ENCODE measurements at regions not wholly inside any gene's neighbourhood (a gene's known extent, or its start where the extent isn't known, plus 50 kb on each side); places are given as distances from the start of the nearest gene placed in this dataset.

DNA sequence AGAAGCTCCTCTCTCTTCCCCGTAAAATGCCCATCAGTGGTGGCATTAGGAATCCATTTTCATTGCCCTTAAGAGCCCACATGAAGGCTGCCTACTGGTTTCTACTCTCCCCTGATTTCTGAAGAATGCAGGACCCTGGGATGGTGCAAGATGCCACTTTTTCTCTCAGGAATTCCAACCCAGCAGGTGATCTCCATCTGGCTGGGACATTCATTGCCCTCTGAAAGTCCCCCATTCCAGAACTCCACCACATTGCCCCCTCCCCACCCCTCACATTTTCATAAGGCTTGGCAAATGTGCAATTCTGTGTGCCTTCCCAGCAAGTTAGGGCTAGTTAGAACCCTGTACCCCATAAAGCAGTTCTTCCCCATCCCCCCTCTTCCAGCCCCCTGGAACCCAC is 88.0 kb downstream of the BANF2 start:
- no peak for DNase-seq (ENCODE audit: low spot score)

- no peak for DNase-seq (ENCODE audit: low spot score)
These were observed 86.5 kb downstream of the BANF2 start for GRCh38 chr20:17786221-17786718.

Measured in left forelimb (tissue), 1 donor.